CD4-positive, alpha-beta memory T cell (primary cell): ENCODE measurements at regions not wholly inside any gene's neighbourhood (a gene's known extent, or its start where the extent isn't known, plus 50 kb on each side); places are given as distances from the start of the nearest gene placed in this dataset.

Source experiments
- CTCF ChIA-PET: fragments of 350-600 bp; sonication (Branson Sonifier 250); formaldehyde crosslinking; loops from one replicate; lab custom pipeline; 2021; ENCODE audit warnings: inconsistent platforms; ENCODE audit not compliant: partially characterized antibody; lab: Charles Lee
- POLR2A ChIA-PET: fragments of 350-600 bp; sonication (Branson Sonifier 250); formaldehyde crosslinking; loops from one replicate; lab custom pipeline; 2021; ENCODE audit not compliant: partially characterized antibody; lab: Charles Lee
- DNase-seq, 5 donors: peaks; one replicate each; pipeline versions ENCODE4 v3.0.0 to v3.0.0-alpha.2; 2020 to 2022; ENCODE audit warnings: mixed read lengths in 1 of 5
- H3K27ac ChIP-seq: one replicate; pipeline ENCODE4 v1.7.0; 2013; ENCODE audit warnings: low read depth, low read length
- H3K27me3 ChIP-seq: 2 replicates; pipeline ENCODE4 v1.7.0; 2013; ENCODE audit warnings: mild to moderate bottlenecking, low read length, moderate library complexity; ENCODE audit not compliant: insufficient read depth
- H3K36me3 ChIP-seq: 2 replicates; pipeline ENCODE4 v1.7.0; 2013; ENCODE audit warnings: mild to moderate bottlenecking, low read length, moderate library complexity; ENCODE audit not compliant: insufficient read depth
- H3K4me1 ChIP-seq: 2 replicates; pipeline ENCODE4 v1.7.0; 2013; ENCODE audit warnings: mild to moderate bottlenecking, low read length, moderate library complexity; ENCODE audit not compliant: insufficient read depth
- H3K4me3 ChIP-seq, 2 donors: one replicate each; pipeline ENCODE4 v1.7.0; 2013; ENCODE audit warnings: low read length in 2 of 2, mild to moderate bottlenecking in 1 of 2
- H3K9me3 ChIP-seq, 2 donors: one replicate each; pipeline ENCODE4 v1.7.0; 2013; ENCODE audit warnings: low read length in 2 of 2, control low read depth in 1 of 2; ENCODE audit not compliant: control insufficient read depth in 1 of 2
- H3K27ac Mint-ChIP-seq, 7 donors: one replicate each; pipeline ENCODE4 v1.8.0; 2020 to 2021; ENCODE audit warnings: mixed read lengths in 7 of 7, mild to moderate bottlenecking in 6 of 7, inconsistent platforms in 3 of 7, moderate library complexity in 3 of 7
- H3K27me3 Mint-ChIP-seq, 2 donors: one replicate each; pipeline ENCODE4 v1.8.0; 2020 to 2021; ENCODE audit warnings: mixed read lengths in 2 of 2
- H3K36me3 Mint-ChIP-seq, 2 donors: one replicate each; pipeline ENCODE4 v1.8.0; 2020 to 2021; ENCODE audit warnings: mixed read lengths in 2 of 2, inconsistent platforms in 1 of 2, mild to moderate bottlenecking in 1 of 2
- H3K4me1 Mint-ChIP-seq, 4 donors: one replicate each; pipeline ENCODE4 v1.8.0; 2020 to 2021; ENCODE audit warnings: mixed read lengths in 4 of 4, mild to moderate bottlenecking in 1 of 4
- H3K4me3 Mint-ChIP-seq, 8 donors: one replicate each; pipeline ENCODE4 v1.8.0; 2020 to 2021; ENCODE audit warnings: mixed read lengths in 8 of 8, mild to moderate bottlenecking in 7 of 8, moderate library complexity in 6 of 8, inconsistent platforms in 3 of 8
- H3K9me3 Mint-ChIP-seq, 8 donors: one replicate each; pipeline ENCODE4 v1.8.0; 2020 to 2021; ENCODE audit warnings: mixed read lengths in 8 of 8, mild to moderate bottlenecking in 5 of 8, inconsistent platforms in 3 of 8, moderate library complexity in 1 of 8
- intact Hi-C: fragments of 100-400 bp; cut with micrococcal nuclease; formaldehyde crosslinking; loops from one replicate; pipeline ENCODE4 v1.15.1; 2023

GRCh38 chr1:68324316-68324715, 92.0 kb upstream of the WLS start:
- H3K9me3 Mint-ChIP-seq = peaks cover 0 to 3% (median 0%) of the 10 kb centered on the region in 8 donors
- no peak for DNase-seq
- intact Hi-C loops = no loop called here
- H3K27me3 Mint-ChIP-seq = peaks cover 0 to 1% of the 10 kb centered on the region in 2 donors
- peaks cover 0 to 1% (median 0%) of the 10 kb centered on the region in 4 donors for H3K4me1 Mint-ChIP-seq
- no peaks in the 10 kb centered on the region for H3K4me1 ChIP-seq
- no peaks in the 10 kb centered on the region for H3K36me3 ChIP-seq
- H3K27me3 ChIP-seq = no peaks in the 10 kb centered on the region
- CTCF ChIA-PET = no interaction called here
- H3K36me3 Mint-ChIP-seq = no peaks in the 10 kb centered on the region
- H3K4me3 ChIP-seq = no peak overlapping the region
- H3K27ac Mint-ChIP-seq = no peak overlapping the region
- no peak overlapping the region for H3K4me3 Mint-ChIP-seq
- no peaks in the 10 kb centered on the region for H3K9me3 ChIP-seq
- POLR2A ChIA-PET = no interaction called here
- no peak overlapping the region for H3K27ac ChIP-seq

GRCh38 chr1:68322837-68323687, 90.7 kb upstream of the WLS start:
- Histone ChIP-seq H3K9me3 (no peaks in the 10 kb centered on the region), H3K27me3 (no peaks in the 10 kb centered on the region), H3K27ac (no peak overlapping the region), H3K36me3 (no peaks in the 10 kb centered on the region), H3K4me3 (no peak overlapping the region), H3K4me1 (no peaks in the 10 kb centered on the region)
- H3K4me1 Mint-ChIP-seq = peaks cover 0 to 1% (median 0%) of the 10 kb centered on the region in 4 donors
- no peak overlapping the region for H3K4me3 Mint-ChIP-seq
- CTCF ChIA-PET = no interaction called here
- H3K9me3 Mint-ChIP-seq = peaks cover 0 to 2% (median 0%) of the 10 kb centered on the region in 8 donors
- POLR2A ChIA-PET = no interaction called here
- H3K27ac Mint-ChIP-seq = no peak overlapping the region
- DNase-seq = no peak
- no peaks in the 10 kb centered on the region for H3K36me3 Mint-ChIP-seq
- H3K27me3 Mint-ChIP-seq = peaks cover 0 to 1% of the 10 kb centered on the region in 2 donors
- intact Hi-C loops = no loop called here

- no peaks in the 10 kb centered on the region for H3K36me3 ChIP-seq
- H3K4me1 ChIP-seq = no peaks in the 10 kb centered on the region
- H3K9me3 ChIP-seq = no peaks in the 10 kb centered on the region
- POLR2A ChIA-PET = no interaction called here
- H3K27me3 ChIP-seq = no peaks in the 10 kb centered on the region
- Mint-ChIP-seq H3K36me3 (no peaks in the 10 kb centered on the region), H3K9me3 (peaks cover 0 to 2% (median 0%) of the 10 kb centered on the region in 8 donors), H3K27ac (no peak overlapping the region), H3K27me3 (peaks cover 0 to 1% of the 10 kb centered on the region in 2 donors), H3K4me1 (peaks cover 0 to 1% (median 0%) of the 10 kb centered on the region in 4 donors), H3K4me3 (no peak overlapping the region)
- no peak overlapping the region for H3K4me3 ChIP-seq
- no peak overlapping the region for H3K27ac ChIP-seq
- CTCF ChIA-PET = no interaction called here
- no peak for DNase-seq
- intact Hi-C loops = no loop called here
These were observed 89.8 kb upstream of the WLS start for GRCh38 chr1:68322096-68322495.

- Histone ChIP-seq H3K9me3 (no peaks in the 10 kb centered on the region), H3K36me3 (no peaks in the 10 kb centered on the region), H3K4me1 (no peaks in the 10 kb centered on the region), H3K27me3 (no peaks in the 10 kb centered on the region), H3K27ac (no peak overlapping the region), H3K4me3 (no peak overlapping the region)
- H3K27me3 Mint-ChIP-seq = peaks cover 0 to 1% of the 10 kb centered on the region in 2 donors
- POLR2A ChIA-PET = no interaction called here
- peaks cover 0 to 1% (median 0%) of the 10 kb centered on the region in 4 donors for H3K4me1 Mint-ChIP-seq
- no peaks in the 10 kb centered on the region for H3K36me3 Mint-ChIP-seq
- H3K4me3 Mint-ChIP-seq = no peak overlapping the region
- H3K9me3 Mint-ChIP-seq = peaks cover 0 to 2% (median 0%) of the 10 kb centered on the region in 8 donors
- H3K27ac Mint-ChIP-seq = no peak overlapping the region
- intact Hi-C loops = no loop called here
- DNase-seq = no peak
- CTCF ChIA-PET = no interaction called here
These were observed 88.9 kb upstream of the WLS start for GRCh38 chr1:68321084-68321685.

- peaks cover 0 to 2% (median 0%) of the 10 kb centered on the region in 8 donors for H3K9me3 Mint-ChIP-seq
- Histone ChIP-seq H3K4me1 (no peaks in the 10 kb centered on the region), H3K36me3 (no peaks in the 10 kb centered on the region), H3K27ac (no peak overlapping the region), H3K9me3 (no peaks in the 10 kb centered on the region), H3K27me3 (no peaks in the 10 kb centered on the region), H3K4me3 (no peak overlapping the region)
- DNase-seq = no peak
- peaks cover 0 to 1% (median 0%) of the 10 kb centered on the region in 4 donors for H3K4me1 Mint-ChIP-seq
- H3K27me3 Mint-ChIP-seq = peaks cover 0 to 1% of the 10 kb centered on the region in 2 donors
- POLR2A ChIA-PET = no interaction called here
- no peaks in the 10 kb centered on the region for H3K36me3 Mint-ChIP-seq
- CTCF ChIA-PET = no interaction called here
- H3K4me3 Mint-ChIP-seq = peak overlapping the region in 1 of 8 donors; percentile 41
- no peak overlapping the region for H3K27ac Mint-ChIP-seq
- intact Hi-C loops = no loop called here
These were observed 88.0 kb upstream of the WLS start for GRCh38 chr1:68320349-68320748.

- intact Hi-C loops = no loop called here
- no peaks in the 10 kb centered on the region for H3K9me3 ChIP-seq
- Mint-ChIP-seq H3K27ac (no peak overlapping the region), H3K4me1 (peaks cover 0 to 1% (median 0%) of the 10 kb centered on the region in 4 donors), H3K4me3 (no peak overlapping the region), H3K27me3 (peaks cover 0 to 1% of the 10 kb centered on the region in 2 donors), H3K9me3 (peaks cover 0 to 2% (median 0%) of the 10 kb centered on the region in 8 donors), H3K36me3 (no peaks in the 10 kb centered on the region)
- no peak overlapping the region for H3K4me3 ChIP-seq
- H3K27me3 ChIP-seq = no peaks in the 10 kb centered on the region
- no peaks in the 10 kb centered on the region for H3K4me1 ChIP-seq
- POLR2A ChIA-PET = no interaction called here
- no peak for DNase-seq
- H3K27ac ChIP-seq = no peak overlapping the region
- CTCF ChIA-PET = no interaction called here
- H3K36me3 ChIP-seq = no peaks in the 10 kb centered on the region
These were observed 87.6 kb upstream of the WLS start for GRCh38 chr1:68319907-68320306.

GRCh38 chr1:68317543-68317942, 85.2 kb upstream of the WLS start:
- Mint-ChIP-seq H3K27ac (no peak overlapping the region), H3K4me3 (no peak overlapping the region), H3K4me1 (peaks cover 0 to 1% (median 0%) of the 10 kb centered on the region in 4 donors), H3K9me3 (no peaks in the 10 kb centered on the region), H3K36me3 (no peaks in the 10 kb centered on the region), H3K27me3 (peaks cover 0 to 1% of the 10 kb centered on the region in 2 donors)
- ChIA-PET POLR2A (no interaction called here), CTCF (no interaction called here)
- no peak for DNase-seq
- Histone ChIP-seq H3K36me3 (no peaks in the 10 kb centered on the region), H3K27me3 (no peaks in the 10 kb centered on the region), H3K9me3 (no peaks in the 10 kb centered on the region), H3K4me3 (no peak overlapping the region), H3K4me1 (no peaks in the 10 kb centered on the region), H3K27ac (no peak overlapping the region)
- intact Hi-C loops = no loop called here
